SK-N-MC (cell line): ENCODE measurements at regions not wholly inside any gene's neighbourhood (a gene's known extent, or its start where the extent isn't known, plus 50 kb on each side); places are given as distances from the start of the nearest gene placed in this dataset.

Source experiments
- EZH2 ChIP-seq: fragments of 200-600 bp; sonication (generic); IDR thresholded peaks from one replicate; pipeline ENCODE4 v1.6.1; 2017; ENCODE audit warnings: antibody characterized with exemption
- FOXP2 ChIP-seq: optimal IDR thresholded peaks from 2 replicates; pipeline ENCODE3; 2011; ENCODE audit warnings: mild to moderate bottlenecking, moderate library complexity; ENCODE audit not compliant: insufficient read depth; ENCODE audit errors: extremely low read length, control extremely low read depth
- POLR2AphosphoS5 ChIP-seq: IDR thresholded peaks from 2 replicates; pipeline ENCODE4 v1.6.1; 2012; ENCODE audit warnings: mild to moderate bottlenecking, low read depth, low read length, borderline replicate concordance

- TF ChIP-seq FOXP2 (no peak), POLR2AphosphoS5 (no peak), EZH2 (no peak)
Observed at GRCh38 chr10:33388785-33389184, 54.3 kb upstream of the NRP1 start.
